ENCODE measurements at regions not wholly inside any gene's neighbourhood (a gene's known extent, or its start where the extent isn't known, plus 50 kb on each side); places are given as distances from the start of the nearest gene placed in this dataset.

- Mint-ChIP-seq H3K4me3 (ENCODE audit: unreplicated experiment) (no peak overlapping the region), H3K27me3 (ENCODE audit: insufficient read depth, unreplicated experiment) (no peaks in the 10 kb centered on the region), H3K9me3 (ENCODE audit: unreplicated experiment) (no peaks in the 10 kb centered on the region), H3K27ac (ENCODE audit: low read depth, unreplicated experiment) (peak overlapping the region; percentile 80), H3K4me1 (ENCODE audit: insufficient read depth, unreplicated experiment) (peaks cover 20% of the 10 kb centered on the region), H3K36me3 (ENCODE audit: insufficient read depth, unreplicated experiment) (no peaks in the 10 kb centered on the region)
- DNase-seq (ENCODE audit: unreplicated experiment) = peak; percentile 74
- ChIA-PET POLR2A (no interaction called here), CTCF (no interaction called here)
- TF ChIP-seq CTCF (IDR thresholded peaks at IDR 0.05; ENCODE audit: unreplicated experiment) = no peak
- no TSS peak for BruUV-seq (replicated peaks)
- intact Hi-C loops (cut with micrococcal nuclease) = no loop called here
Measured at GRCh38 chr16:51888016-51888415, 658.9 kb downstream of the TOX3 start.

- intact Hi-C loops (cut with micrococcal nuclease) = no loop called here
- H3K4me1 Mint-ChIP-seq (ENCODE audit: insufficient read depth, unreplicated experiment) = peaks cover 21% of the 10 kb centered on the region
Measured at GRCh38 chr16:51886456-51886855, 660.5 kb downstream of the TOX3 start.

DNA sequence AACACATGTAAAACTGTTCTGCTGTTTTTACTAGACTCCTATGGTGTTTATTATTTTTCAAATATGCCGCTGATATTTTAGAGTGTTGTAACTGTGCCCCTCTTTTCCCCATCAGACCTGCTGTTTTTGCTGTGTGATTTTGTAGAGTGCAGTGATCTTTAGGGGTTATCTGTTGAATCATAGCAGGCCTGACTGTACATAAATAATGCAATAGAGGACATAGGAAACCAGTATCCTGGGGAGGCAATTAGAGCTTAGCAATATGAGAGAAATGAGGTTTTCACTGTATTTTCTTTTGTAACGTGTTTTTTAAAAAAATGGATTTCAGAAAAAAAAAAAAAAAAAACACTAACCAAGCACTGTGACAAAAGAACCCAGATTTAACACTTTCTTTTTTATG is 662.2 kb downstream of the TOX3 start:
- TF ChIP-seq CTCF (IDR thresholded peaks at IDR 0.05; ENCODE audit: unreplicated experiment) = no peak
- peaks cover 38% of the 10 kb centered on the region for H3K4me1 Mint-ChIP-seq (ENCODE audit: insufficient read depth, unreplicated experiment)
- intact Hi-C loops (cut with micrococcal nuclease) = no loop called here
- CTCF ChIA-PET = no interaction called here
- H3K36me3 Mint-ChIP-seq (ENCODE audit: insufficient read depth, unreplicated experiment) = no peaks in the 10 kb centered on the region
- POLR2A ChIA-PET = interaction anchor here (0.6 kb wide), 1 partner anchor 1441 kb away, joined by 3 read pairs; no protein-coding TSS in a partner anchor
- H3K9me3 Mint-ChIP-seq (ENCODE audit: unreplicated experiment) = no peaks in the 10 kb centered on the region
- H3K27me3 Mint-ChIP-seq (ENCODE audit: insufficient read depth, unreplicated experiment) = no peaks in the 10 kb centered on the region
- no peak for DNase-seq (ENCODE audit: unreplicated experiment)
- no TSS peak for BruUV-seq (replicated peaks)
- no peak overlapping the region for H3K4me3 Mint-ChIP-seq (ENCODE audit: unreplicated experiment)
- no peak overlapping the region for H3K27ac Mint-ChIP-seq (ENCODE audit: low read depth, unreplicated experiment)

More at GRCh38 chr16:51886456-51886855, 660.5 kb downstream of the TOX3 start:
- BruUV-seq (replicated peaks) = no TSS peak
- Mint-ChIP-seq H3K4me3 (ENCODE audit: unreplicated experiment) (no peak overlapping the region), H3K9me3 (ENCODE audit: unreplicated experiment) (no peaks in the 10 kb centered on the region), H3K36me3 (ENCODE audit: insufficient read depth, unreplicated experiment) (no peaks in the 10 kb centered on the region), H3K27me3 (ENCODE audit: insufficient read depth, unreplicated experiment) (no peaks in the 10 kb centered on the region), H3K27ac (ENCODE audit: low read depth, unreplicated experiment) (no peak overlapping the region)
- no peak for DNase-seq (ENCODE audit: unreplicated experiment)
- TF ChIP-seq CTCF (IDR thresholded peaks at IDR 0.05; ENCODE audit: unreplicated experiment) = no peak
- ChIA-PET CTCF (interaction anchor here (1.0 kb wide), 2 partner anchors 67 to 96 kb away, joined by 3 read pairs; no protein-coding TSS in a partner anchor), POLR2A (no interaction called here)

DNA sequence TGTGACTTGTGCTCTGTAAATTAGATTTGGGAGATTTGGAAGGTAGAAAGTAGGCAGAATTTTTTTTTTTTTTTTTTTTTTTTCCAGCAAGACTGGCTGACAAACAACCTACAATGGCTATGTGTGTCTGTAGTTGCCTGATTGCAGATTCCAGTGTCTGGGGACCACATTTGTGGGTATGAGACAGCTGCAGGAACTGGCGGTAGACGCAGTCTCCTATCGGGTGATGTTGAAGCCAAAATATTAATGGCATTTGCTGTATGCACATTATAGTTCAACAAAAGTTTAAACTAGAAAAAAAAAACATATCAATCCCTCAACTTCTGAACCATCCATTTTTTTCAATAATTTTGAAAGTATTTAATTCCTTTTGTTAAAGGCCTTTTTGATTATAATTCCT is 665.2 kb downstream of the TOX3 start:
- CTCF ChIA-PET = interaction anchor here (0.6 kb wide), 1 partner anchor 351 kb away, joined by 3 read pairs; no protein-coding TSS in a partner anchor
- no peak overlapping the region for H3K27ac Mint-ChIP-seq (ENCODE audit: low read depth, unreplicated experiment)
- H3K36me3 Mint-ChIP-seq (ENCODE audit: insufficient read depth, unreplicated experiment) = no peaks in the 10 kb centered on the region
- H3K27me3 Mint-ChIP-seq (ENCODE audit: insufficient read depth, unreplicated experiment) = no peaks in the 10 kb centered on the region
- POLR2A ChIA-PET = interaction anchor here (0.7 to 1.5 kb wide), 3 partner anchors 10 to 162 kb away, joined by 3 to 6 read pairs (median 4); no protein-coding TSS in a partner anchor
- H3K4me1 Mint-ChIP-seq (ENCODE audit: insufficient read depth, unreplicated experiment) = peaks cover 27% of the 10 kb centered on the region
- intact Hi-C loops (cut with micrococcal nuclease) = no loop called here
- DNase-seq (ENCODE audit: unreplicated experiment) = no peak
- BruUV-seq (replicated peaks) = no TSS peak
- no peak for TF ChIP-seq CTCF (IDR thresholded peaks at IDR 0.05; ENCODE audit: unreplicated experiment)
- H3K9me3 Mint-ChIP-seq (ENCODE audit: unreplicated experiment) = no peaks in the 10 kb centered on the region
- no peak overlapping the region for H3K4me3 Mint-ChIP-seq (ENCODE audit: unreplicated experiment)
